ENCODE measurements at regions not wholly inside any gene's neighbourhood (a gene's known extent, or its start where the extent isn't known, plus 50 kb on each side); places are given as distances from the start of the nearest gene placed in this dataset.

DNA sequence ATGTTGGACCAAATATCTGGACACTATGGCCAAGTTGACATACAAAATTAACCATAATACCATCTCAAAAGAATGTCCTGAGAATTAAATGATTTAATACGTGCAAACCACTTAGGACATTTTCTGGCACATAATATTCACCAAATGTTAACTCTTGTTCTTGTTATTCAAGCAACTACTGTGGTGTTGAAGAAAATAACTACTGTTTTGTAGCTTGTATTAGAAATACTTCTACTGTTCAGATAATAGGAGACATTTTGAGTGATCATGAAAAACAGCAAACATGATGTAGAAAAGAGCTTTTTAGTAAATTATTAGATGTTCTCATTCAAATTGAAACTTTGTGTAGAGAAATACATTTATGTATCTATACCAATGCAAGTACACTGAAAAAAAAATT is 140.7 kb upstream of the SMIM31 start:
- no peak overlapping the region for H2AFZ ChIP-seq (ENCODE audit: low read length, unreplicated experiment)
- H3K79me2 ChIP-seq (ENCODE audit: control insufficient read depth, insufficient read depth, low read length, unreplicated experiment): no peaks in the 10 kb centered on the region
- no peaks in the 10 kb centered on the region for H3K4me1 ChIP-seq (ENCODE audit: control insufficient read depth, insufficient read depth, low read length, unreplicated experiment)
- H3K27ac ChIP-seq (ENCODE audit: low read depth, low read length): no peak overlapping the region
- no peak overlapping the region for H3K4me3 ChIP-seq (ENCODE audit: low read depth, low read length)
- H3K27me3 ChIP-seq (ENCODE audit: insufficient read depth, low read length): no peaks in the 10 kb centered on the region
- H3K36me3 ChIP-seq (ENCODE audit: insufficient read depth, low read length): no peaks in the 10 kb centered on the region

DNA sequence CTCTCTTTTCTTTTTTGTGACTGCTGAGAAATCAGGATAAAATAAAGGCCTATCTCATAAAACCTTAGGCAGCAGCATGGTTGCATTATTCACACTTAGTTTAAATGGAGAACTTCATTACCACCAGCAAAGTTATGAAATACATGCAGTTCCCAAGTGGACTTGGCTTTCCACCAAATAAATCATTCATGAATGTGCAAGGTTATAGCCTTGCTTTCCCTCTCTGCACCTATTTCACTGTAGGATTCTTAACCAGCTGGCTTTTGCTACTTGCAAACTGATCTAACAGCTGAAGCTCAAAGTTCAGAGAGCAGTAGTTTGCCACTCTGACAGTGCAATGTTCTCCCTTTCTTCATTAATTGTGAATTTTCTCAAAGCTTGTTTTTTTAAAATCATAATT is 140.1 kb upstream of the SMIM31 start:
- no peaks in the 10 kb centered on the region for H3K4me1 ChIP-seq (ENCODE audit: control insufficient read depth, insufficient read depth, low read length, unreplicated experiment)
- H3K36me3 ChIP-seq (ENCODE audit: insufficient read depth, low read length): no peaks in the 10 kb centered on the region
- no peak overlapping the region for H3K4me3 ChIP-seq (ENCODE audit: low read depth, low read length)
- H3K27ac ChIP-seq (ENCODE audit: low read depth, low read length): no peak overlapping the region
- H2AFZ ChIP-seq (ENCODE audit: low read length, unreplicated experiment): no peak overlapping the region
- H3K27me3 ChIP-seq (ENCODE audit: insufficient read depth, low read length): no peaks in the 10 kb centered on the region
- H3K79me2 ChIP-seq (ENCODE audit: control insufficient read depth, insufficient read depth, low read length, unreplicated experiment): no peaks in the 10 kb centered on the region

DNA sequence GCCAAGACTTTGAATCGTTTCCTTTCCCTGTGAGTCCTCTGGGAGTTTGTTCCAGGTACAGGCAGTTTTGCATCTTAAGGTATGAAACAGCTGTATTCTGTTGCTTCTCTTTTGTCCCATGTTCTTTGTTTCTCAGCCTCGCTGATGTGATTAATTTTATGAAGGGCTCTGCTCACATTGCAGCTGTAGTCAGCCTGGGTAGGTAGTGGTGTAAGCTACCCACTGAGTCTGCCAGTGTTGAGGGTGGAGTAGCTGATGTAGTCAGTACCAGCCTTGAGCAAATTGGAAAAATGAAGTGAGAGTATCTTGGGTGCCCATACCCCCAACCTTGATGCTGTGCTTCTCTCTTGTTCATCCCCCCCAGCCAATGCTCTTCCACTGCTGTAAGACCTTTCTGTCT is 139.6 kb upstream of the SMIM31 start:
- no peaks in the 10 kb centered on the region for H3K79me2 ChIP-seq (ENCODE audit: control insufficient read depth, insufficient read depth, low read length, unreplicated experiment)
- no peaks in the 10 kb centered on the region for H3K36me3 ChIP-seq (ENCODE audit: insufficient read depth, low read length)
- H3K4me3 ChIP-seq (ENCODE audit: low read depth, low read length): no peak overlapping the region
- no peak overlapping the region for H3K27ac ChIP-seq (ENCODE audit: low read depth, low read length)
- H2AFZ ChIP-seq (ENCODE audit: low read length, unreplicated experiment): no peak overlapping the region
- H3K4me1 ChIP-seq (ENCODE audit: control insufficient read depth, insufficient read depth, low read length, unreplicated experiment): no peaks in the 10 kb centered on the region
- H3K27me3 ChIP-seq (ENCODE audit: insufficient read depth, low read length): no peaks in the 10 kb centered on the region

DNA sequence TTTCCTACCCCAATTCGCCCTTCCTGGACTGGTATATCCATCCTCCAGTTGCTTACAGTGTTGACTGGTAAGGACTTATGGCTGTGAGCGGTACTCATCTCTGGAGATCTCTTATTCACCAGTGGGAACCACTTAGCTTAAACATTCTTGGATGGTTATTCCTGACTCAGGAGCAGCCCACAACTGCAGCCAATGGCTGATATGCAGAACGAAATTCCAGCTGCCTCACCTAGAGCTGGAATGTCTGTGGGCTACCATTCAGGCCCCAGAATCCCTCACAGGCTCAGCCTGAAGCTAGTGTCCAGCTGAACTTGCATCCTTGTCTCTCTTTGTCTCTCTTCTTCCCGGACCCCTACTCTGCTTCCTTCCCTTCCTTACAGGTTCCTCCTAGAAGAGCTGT is 138.9 kb upstream of the SMIM31 start:
- Histone ChIP-seq H3K4me3 (ENCODE audit: low read depth, low read length) (no peak overlapping the region), H3K27ac (ENCODE audit: low read depth, low read length) (no peak overlapping the region), H3K27me3 (ENCODE audit: insufficient read depth, low read length) (no peaks in the 10 kb centered on the region), H2AFZ (ENCODE audit: low read length, unreplicated experiment) (no peak overlapping the region), H3K4me1 (ENCODE audit: control insufficient read depth, insufficient read depth, low read length, unreplicated experiment) (no peaks in the 10 kb centered on the region), H3K36me3 (ENCODE audit: insufficient read depth, low read length) (no peaks in the 10 kb centered on the region), H3K79me2 (ENCODE audit: control insufficient read depth, insufficient read depth, low read length, unreplicated experiment) (no peaks in the 10 kb centered on the region)

DNA sequence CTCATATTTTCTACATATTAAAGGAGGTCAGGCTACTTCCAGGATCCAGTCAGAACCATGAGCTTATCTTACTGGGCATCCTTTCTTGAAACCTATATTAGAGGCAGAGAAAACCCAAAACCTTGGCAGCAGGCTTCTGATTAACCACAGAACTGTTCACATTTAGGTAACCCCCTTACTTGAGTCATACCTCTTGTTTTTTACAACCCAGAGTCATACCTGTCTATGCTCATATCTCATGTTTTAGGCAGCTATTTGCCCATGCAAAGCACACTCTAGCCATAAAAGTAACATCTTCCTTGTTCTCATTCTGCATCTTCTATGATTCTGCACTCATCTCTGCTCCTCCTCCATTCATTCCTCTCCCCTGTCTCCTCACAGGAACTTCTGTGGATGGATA is 138.0 kb upstream of the SMIM31 start:
- Histone ChIP-seq H3K36me3 (ENCODE audit: insufficient read depth, low read length) (no peaks in the 10 kb centered on the region), H3K4me1 (ENCODE audit: control insufficient read depth, insufficient read depth, low read length, unreplicated experiment) (no peaks in the 10 kb centered on the region), H3K27me3 (ENCODE audit: insufficient read depth, low read length) (no peaks in the 10 kb centered on the region), H2AFZ (ENCODE audit: low read length, unreplicated experiment) (no peak overlapping the region), H3K27ac (ENCODE audit: low read depth, low read length) (no peak overlapping the region), H3K79me2 (ENCODE audit: control insufficient read depth, insufficient read depth, low read length, unreplicated experiment) (no peaks in the 10 kb centered on the region), H3K4me3 (ENCODE audit: low read depth, low read length) (no peak overlapping the region)

DNA sequence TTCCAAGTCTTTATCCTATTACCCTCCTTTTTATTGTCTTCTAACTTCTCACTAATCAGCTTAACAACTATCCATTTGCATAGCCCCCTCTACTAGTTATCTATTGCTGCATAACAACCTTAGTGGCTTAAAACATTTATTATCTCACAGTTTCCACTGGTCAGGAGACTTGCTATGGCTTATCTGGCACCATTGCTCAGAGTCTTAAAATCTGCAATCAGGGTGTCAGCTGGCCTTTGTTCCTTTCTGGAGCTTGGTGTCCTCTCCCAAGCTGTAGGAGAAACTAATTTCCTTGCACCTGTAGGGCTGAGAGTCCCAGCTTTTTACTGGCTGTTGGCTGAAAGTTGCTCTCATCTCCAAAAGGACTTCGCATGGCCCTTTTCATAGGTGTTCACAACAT is 137.0 kb upstream of the SMIM31 start:
- H3K4me3 ChIP-seq (ENCODE audit: low read depth, low read length): no peak overlapping the region
- no peak overlapping the region for H2AFZ ChIP-seq (ENCODE audit: low read length, unreplicated experiment)
- no peaks in the 10 kb centered on the region for H3K27me3 ChIP-seq (ENCODE audit: insufficient read depth, low read length)
- H3K36me3 ChIP-seq (ENCODE audit: insufficient read depth, low read length): no peaks in the 10 kb centered on the region
- H3K4me1 ChIP-seq (ENCODE audit: control insufficient read depth, insufficient read depth, low read length, unreplicated experiment): no peaks in the 10 kb centered on the region
- H3K79me2 ChIP-seq (ENCODE audit: control insufficient read depth, insufficient read depth, low read length, unreplicated experiment): no peaks in the 10 kb centered on the region
- no peak overlapping the region for H3K27ac ChIP-seq (ENCODE audit: low read depth, low read length)

DNA sequence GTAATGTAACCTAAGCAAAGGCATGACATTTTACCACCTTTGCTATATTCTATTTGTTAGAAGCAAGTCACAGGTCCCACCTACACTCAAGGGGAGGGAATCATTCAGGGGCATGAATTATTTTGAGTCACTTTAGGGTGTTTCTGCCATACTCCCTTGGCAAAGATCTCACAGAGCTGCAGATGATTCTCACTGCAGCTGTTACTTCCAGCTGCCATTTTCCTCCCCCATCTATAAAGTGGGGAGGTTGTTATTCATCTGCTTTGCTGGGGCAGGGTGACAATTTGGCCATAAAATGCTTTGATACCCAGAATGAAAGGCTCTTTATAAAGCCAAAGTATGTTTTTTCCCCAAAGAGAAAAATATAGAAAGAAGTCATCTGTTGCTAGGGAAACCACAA is 136.5 kb upstream of the SMIM31 start:
- H3K27me3 ChIP-seq (ENCODE audit: insufficient read depth, low read length): no peaks in the 10 kb centered on the region
- no peak overlapping the region for H2AFZ ChIP-seq (ENCODE audit: low read length, unreplicated experiment)
- no peak overlapping the region for H3K27ac ChIP-seq (ENCODE audit: low read depth, low read length)
- H3K79me2 ChIP-seq (ENCODE audit: control insufficient read depth, insufficient read depth, low read length, unreplicated experiment): no peaks in the 10 kb centered on the region
- H3K4me3 ChIP-seq (ENCODE audit: low read depth, low read length): no peak overlapping the region
- no peaks in the 10 kb centered on the region for H3K4me1 ChIP-seq (ENCODE audit: control insufficient read depth, insufficient read depth, low read length, unreplicated experiment)
- no peaks in the 10 kb centered on the region for H3K36me3 ChIP-seq (ENCODE audit: insufficient read depth, low read length)

DNA sequence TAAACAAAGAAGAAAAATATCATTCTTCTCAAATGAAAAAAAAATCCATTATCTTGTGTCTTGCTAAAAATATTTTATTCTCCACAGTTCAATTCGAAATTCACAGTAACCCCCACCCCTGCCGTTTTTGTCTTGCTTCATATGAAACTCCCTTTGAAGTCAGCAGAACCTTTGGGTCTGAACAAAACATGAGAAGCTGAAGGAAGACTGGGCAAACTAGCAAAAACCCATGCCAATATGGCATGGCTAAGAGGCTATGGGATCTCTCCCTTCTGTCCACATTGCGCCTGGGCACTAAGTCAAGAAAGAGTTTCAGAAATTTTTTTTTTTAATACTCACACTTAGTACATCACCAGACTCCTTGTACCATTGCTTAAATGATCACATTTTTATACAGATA is 136.0 kb upstream of the SMIM31 start:
- Histone ChIP-seq H3K27me3 (ENCODE audit: insufficient read depth, low read length) (no peaks in the 10 kb centered on the region), H3K4me3 (ENCODE audit: low read depth, low read length) (no peak overlapping the region), H3K27ac (ENCODE audit: low read depth, low read length) (no peak overlapping the region)

DNA sequence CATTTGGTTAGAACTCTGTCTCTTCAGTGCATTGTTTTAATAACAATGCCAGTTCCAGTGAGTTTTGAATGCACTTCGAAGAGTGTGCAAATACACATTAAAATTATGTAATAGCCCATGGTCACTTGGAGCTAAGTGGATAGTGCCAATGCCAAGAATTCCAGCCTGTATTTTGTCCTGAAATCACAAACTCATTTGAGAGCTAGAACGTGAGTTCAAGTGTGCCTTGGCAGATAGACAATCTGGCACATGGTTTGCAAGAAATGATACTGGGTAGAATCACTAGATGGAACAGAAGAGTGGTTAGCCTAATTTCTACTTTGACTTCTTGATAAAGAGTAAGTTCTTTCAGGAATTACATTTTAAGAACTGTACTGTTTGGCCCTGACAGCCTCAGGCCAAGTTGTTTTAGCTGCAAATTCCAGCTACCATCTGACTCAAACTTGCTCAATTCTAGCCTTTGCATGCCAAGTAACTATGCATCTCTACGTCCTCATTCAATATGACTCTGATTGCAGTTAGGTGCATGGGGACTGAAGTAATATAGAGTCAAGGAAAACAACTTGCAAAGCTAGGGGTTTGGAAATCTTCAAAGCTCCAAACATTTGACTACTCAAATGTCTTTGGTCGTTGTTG is 131.9 kb upstream of the SMIM31 start:
- Histone ChIP-seq H3K4me3 (ENCODE audit: low read depth, low read length) (no peak overlapping the region), H3K36me3 (ENCODE audit: insufficient read depth, low read length) (no peaks in the 10 kb centered on the region), H3K4me1 (ENCODE audit: control insufficient read depth, insufficient read depth, low read length, unreplicated experiment) (no peaks in the 10 kb centered on the region), H2AFZ (ENCODE audit: low read length, unreplicated experiment) (no peak overlapping the region), H3K27me3 (ENCODE audit: insufficient read depth, low read length) (no peaks in the 10 kb centered on the region), H3K79me2 (ENCODE audit: control insufficient read depth, insufficient read depth, low read length, unreplicated experiment) (no peaks in the 10 kb centered on the region), H3K27ac (ENCODE audit: low read depth, low read length) (no peak overlapping the region)

More for the DNA sequence above, 136.0 kb upstream of the SMIM31 start:
- Histone ChIP-seq H3K79me2 (ENCODE audit: control insufficient read depth, insufficient read depth, low read length, unreplicated experiment) (no peaks in the 10 kb centered on the region), H2AFZ (ENCODE audit: low read length, unreplicated experiment) (no peak overlapping the region), H3K4me1 (ENCODE audit: control insufficient read depth, insufficient read depth, low read length, unreplicated experiment) (no peaks in the 10 kb centered on the region), H3K36me3 (ENCODE audit: insufficient read depth, low read length) (no peaks in the 10 kb centered on the region)

DNA sequence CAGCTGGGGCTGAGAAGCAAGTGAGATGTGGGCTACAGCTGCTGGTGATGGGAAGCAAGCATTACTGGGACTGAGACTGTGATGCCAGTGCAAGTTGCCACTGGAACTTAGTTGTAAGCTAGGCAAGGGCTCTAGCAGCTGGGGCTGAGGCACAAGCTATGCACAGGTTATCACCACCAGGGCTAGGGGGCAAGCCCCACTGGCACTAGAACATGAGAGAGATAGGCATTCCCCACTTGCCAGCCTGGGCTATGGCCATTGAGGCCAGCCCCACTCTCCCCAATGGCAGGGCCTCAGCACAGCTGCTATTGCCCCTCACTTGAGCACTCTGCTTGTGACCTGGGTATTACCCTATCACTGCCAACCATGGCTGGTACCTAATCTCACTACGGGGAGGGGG is 130.8 kb upstream of the SMIM31 start:
- Histone ChIP-seq H2AFZ (ENCODE audit: low read length, unreplicated experiment) (no peak overlapping the region), H3K36me3 (ENCODE audit: insufficient read depth, low read length) (no peaks in the 10 kb centered on the region), H3K4me1 (ENCODE audit: control insufficient read depth, insufficient read depth, low read length, unreplicated experiment) (no peaks in the 10 kb centered on the region), H3K79me2 (ENCODE audit: control insufficient read depth, insufficient read depth, low read length, unreplicated experiment) (no peaks in the 10 kb centered on the region), H3K27ac (ENCODE audit: low read depth, low read length) (no peak overlapping the region), H3K4me3 (ENCODE audit: low read depth, low read length) (no peak overlapping the region), H3K27me3 (ENCODE audit: insufficient read depth, low read length) (no peaks in the 10 kb centered on the region)

DNA sequence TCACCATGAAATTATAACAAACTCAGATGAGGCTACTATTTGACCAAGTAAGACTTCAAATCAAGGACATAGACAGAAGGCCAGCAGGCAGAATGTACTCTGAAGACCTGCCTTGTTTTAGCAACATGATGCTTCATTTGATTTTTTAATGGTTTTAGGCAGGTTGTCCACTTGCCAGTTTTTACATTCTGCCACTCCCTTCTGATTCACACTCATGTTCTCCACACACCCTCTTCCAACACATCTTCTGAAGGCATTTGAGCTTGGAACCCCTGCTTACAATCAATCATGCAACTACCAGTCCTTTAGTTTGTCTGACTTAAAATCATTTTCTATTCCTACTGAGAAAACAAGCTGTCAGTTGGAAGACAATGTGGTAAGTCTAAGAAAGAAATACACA is 114.9 kb upstream of the SMIM31 start:
- Histone ChIP-seq H2AFZ (ENCODE audit: low read length, unreplicated experiment) (no peak overlapping the region), H3K4me1 (ENCODE audit: control insufficient read depth, insufficient read depth, low read length, unreplicated experiment) (no peaks in the 10 kb centered on the region), H3K27ac (ENCODE audit: low read depth, low read length) (no peak overlapping the region), H3K4me3 (ENCODE audit: low read depth, low read length) (no peak overlapping the region), H3K79me2 (ENCODE audit: control insufficient read depth, insufficient read depth, low read length, unreplicated experiment) (no peaks in the 10 kb centered on the region), H3K27me3 (ENCODE audit: insufficient read depth, low read length) (no peaks in the 10 kb centered on the region), H3K36me3 (ENCODE audit: insufficient read depth, low read length) (no peaks in the 10 kb centered on the region)

Data from ACC112 (cell line).